ENCODE measurements at regions not wholly inside any gene's neighbourhood (a gene's known extent, or its start where the extent isn't known, plus 50 kb on each side); places are given as distances from the start of the nearest gene placed in this dataset.

DNA sequence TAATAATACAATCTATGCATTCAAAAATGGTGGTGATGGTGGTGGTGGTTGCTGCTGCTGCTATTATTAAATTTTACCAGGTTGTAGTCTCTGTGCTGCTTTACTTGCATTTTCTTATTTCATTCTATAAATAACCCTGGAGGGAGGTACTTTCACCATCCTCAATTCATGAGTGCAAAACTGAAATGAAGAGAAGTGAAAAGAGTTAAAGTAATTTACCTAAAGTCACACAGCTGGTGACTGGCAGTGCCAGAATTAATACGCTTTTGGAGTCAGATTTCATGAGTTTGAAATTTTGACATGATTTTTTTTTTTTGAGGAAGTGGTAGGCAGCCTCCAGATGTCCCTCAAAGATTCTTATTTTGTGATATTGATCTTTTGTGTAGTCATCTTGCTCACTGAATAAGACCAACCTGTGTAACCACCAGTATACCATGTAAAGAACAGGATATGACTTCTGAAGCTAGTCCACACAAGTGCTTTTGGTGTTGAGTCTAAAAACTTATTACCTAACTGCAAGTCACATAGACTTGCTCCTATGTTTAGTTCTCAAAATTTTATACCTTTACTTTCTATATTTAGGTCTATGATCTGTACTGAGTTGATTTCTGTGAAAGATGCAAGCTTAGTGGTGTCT is 218.8 kb downstream of the ZWINT start:
- no peaks in the 10 kb centered on the region for H3K9me2 ChIP-seq (replicated peaks; ENCODE audit: low read length)
- ATAC-seq: no peak
- no TSS peak for BruUV-seq (replicated peaks)
- no peak overlapping the region for H3K27ac ChIP-seq (ENCODE audit: low read length)
- TF ChIP-seq EZH2phosphoT487 (IDR thresholded peaks at IDR 0.05; ENCODE audit: borderline replicate concordance, low read length): no peak
- TF ChIP-seq, protein P1, sequence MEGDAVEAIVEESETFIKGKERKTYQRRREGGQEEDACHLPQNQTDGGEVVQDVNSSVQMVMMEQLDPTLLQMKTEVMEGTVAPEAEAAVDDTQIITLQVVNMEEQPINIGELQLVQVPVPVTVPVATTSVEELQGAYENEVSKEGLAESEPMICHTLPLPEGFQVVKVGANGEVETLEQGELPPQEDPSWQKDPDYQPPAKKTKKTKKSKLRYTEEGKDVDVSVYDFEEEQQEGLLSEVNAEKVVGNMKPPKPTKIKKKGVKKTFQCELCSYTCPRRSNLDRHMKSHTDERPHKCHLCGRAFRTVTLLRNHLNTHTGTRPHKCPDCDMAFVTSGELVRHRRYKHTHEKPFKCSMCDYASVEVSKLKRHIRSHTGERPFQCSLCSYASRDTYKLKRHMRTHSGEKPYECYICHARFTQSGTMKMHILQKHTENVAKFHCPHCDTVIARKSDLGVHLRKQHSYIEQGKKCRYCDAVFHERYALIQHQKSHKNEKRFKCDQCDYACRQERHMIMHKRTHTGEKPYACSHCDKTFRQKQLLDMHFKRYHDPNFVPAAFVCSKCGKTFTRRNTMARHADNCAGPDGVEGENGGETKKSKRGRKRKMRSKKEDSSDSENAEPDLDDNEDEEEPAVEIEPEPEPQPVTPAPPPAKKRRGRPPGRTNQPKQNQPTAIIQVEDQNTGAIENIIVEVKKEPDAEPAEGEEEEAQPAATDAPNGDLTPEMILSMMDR (conservative IDR thresholded peaks at IDR 0.05; ENCODE audit: low read depth, low read length): no peak
- TF ChIP-seq EZH2 (IDR thresholded peaks at IDR 0.05; ENCODE audit: low read length, unreplicated experiment): no peak
- H3K9ac ChIP-seq (ENCODE audit: low read length): no peak overlapping the region
- no peaks in the 10 kb centered on the region for H3F3A ChIP-seq (ENCODE audit: low read length, unreplicated experiment)
- no peaks in the 10 kb centered on the region for H3K36me3 ChIP-seq (ENCODE audit: low read depth, low read length)
- no peak overlapping the region for H3K4me3 ChIP-seq (ENCODE audit: low read length)
- H2AFZ ChIP-seq (ENCODE audit: low read length): no peak overlapping the region
- H3K9me3 ChIP-seq (ENCODE audit: low read length): no peaks in the 10 kb centered on the region
- H3K27me3 ChIP-seq (ENCODE audit: low read length): no peaks in the 10 kb centered on the region
- no peaks in the 10 kb centered on the region for H3K79me2 ChIP-seq (ENCODE audit: low read length)
- ChIA-PET POLR2A (ENCODE audit: unreplicated experiment) (no interaction called here), CTCF (no interaction called here)
- intact Hi-C loops (cut with micrococcal nuclease): no loop called here
- no peaks in the 10 kb centered on the region for H3K4me1 ChIP-seq (ENCODE audit: insufficient read depth, low read length)
- no peaks in the 10 kb centered on the region for H4K20me1 ChIP-seq (ENCODE audit: low read length)
- H3K4me2 ChIP-seq (ENCODE audit: low read length): no peak overlapping the region
- no peak for DNase-seq

DNA sequence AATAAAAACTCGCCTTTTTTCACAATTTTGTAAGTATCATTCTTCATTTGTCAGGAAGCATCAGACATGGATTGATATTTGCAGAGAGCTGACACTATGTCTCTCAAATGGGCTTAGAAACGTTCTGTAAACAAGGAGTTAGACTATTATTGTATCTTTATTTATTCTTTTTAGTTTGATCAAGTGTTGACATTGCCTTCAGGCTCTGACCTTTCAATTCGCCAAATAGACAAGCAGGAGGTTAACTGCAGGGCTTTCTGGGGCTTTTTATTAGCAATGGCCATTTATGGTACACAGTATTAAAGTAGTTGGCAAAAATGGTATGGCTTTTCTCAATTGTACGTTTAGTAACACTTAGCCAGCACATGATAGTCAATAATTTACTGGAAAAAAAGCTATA is 221.7 kb downstream of the ZWINT start:
- ChIA-PET CTCF (no interaction called here), POLR2A (ENCODE audit: unreplicated experiment) (interaction anchor here (0.6 kb wide), 1 partner anchor 103 kb away, joined by 3 read pairs; no protein-coding TSS in a partner anchor)
- Histone ChIP-seq H3K4me1 (ENCODE audit: insufficient read depth, low read length) (no peaks in the 10 kb centered on the region), H3K36me3 (ENCODE audit: low read depth, low read length) (no peaks in the 10 kb centered on the region), H3K4me2 (ENCODE audit: low read length) (no peak overlapping the region), H2AFZ (ENCODE audit: low read length) (no peak overlapping the region), H4K20me1 (ENCODE audit: low read length) (no peaks in the 10 kb centered on the region), H3F3A (ENCODE audit: low read length, unreplicated experiment) (no peaks in the 10 kb centered on the region), H3K27ac (ENCODE audit: low read length) (no peak overlapping the region), H3K9me3 (ENCODE audit: low read length) (no peaks in the 10 kb centered on the region), H3K79me2 (ENCODE audit: low read length) (no peaks in the 10 kb centered on the region), H3K9ac (ENCODE audit: low read length) (no peak overlapping the region), H3K27me3 (ENCODE audit: low read length) (no peaks in the 10 kb centered on the region), H3K4me3 (ENCODE audit: low read length) (no peak overlapping the region), H3K9me2 (replicated peaks; ENCODE audit: low read length) (no peaks in the 10 kb centered on the region)
- TF ChIP-seq EZH2 (IDR thresholded peaks at IDR 0.05; ENCODE audit: low read length, unreplicated experiment) (no peak), EZH2phosphoT487 (IDR thresholded peaks at IDR 0.05; ENCODE audit: borderline replicate concordance, low read length) (no peak)
- TF ChIP-seq, protein P1 (conservative IDR thresholded peaks at IDR 0.05; ENCODE audit: low read depth, low read length): no peak
- ATAC-seq: peak; percentile 78
- no peak for DNase-seq
- BruUV-seq (replicated peaks): no TSS peak
- intact Hi-C loops (cut with micrococcal nuclease): loop anchor here (10.0 kb wide), 1 partner anchor 205 kb away; no protein-coding TSS in a partner anchor

DNA sequence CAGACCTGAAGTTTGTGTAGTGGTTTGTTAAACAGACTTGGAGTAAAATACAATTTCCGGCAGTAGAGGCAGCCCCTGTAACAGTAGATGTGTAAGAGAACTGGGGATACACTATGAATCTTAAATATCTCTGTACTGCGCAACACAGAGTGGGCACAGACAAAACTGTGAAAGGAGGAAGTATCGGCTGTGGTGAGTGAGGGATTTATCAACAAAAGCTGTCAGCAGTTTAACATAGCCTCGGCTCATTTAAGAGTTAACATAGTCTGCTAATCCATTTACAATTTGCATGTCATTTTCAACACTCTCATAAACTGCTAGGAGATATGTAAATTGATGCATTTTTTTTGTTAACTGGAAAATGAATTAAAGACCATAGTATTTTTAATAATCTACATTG is 225.2 kb downstream of the ZWINT start:
- intact Hi-C loops (cut with micrococcal nuclease): loop anchor here (10.0 kb wide), 1 partner anchor 209 kb away; no protein-coding TSS in a partner anchor
- CTCF ChIA-PET: no interaction called here

More for the DNA sequence above, 225.2 kb downstream of the ZWINT start:
- Histone ChIP-seq H3K36me3 (ENCODE audit: low read depth, low read length) (no peaks in the 10 kb centered on the region), H3K9me2 (replicated peaks; ENCODE audit: low read length) (no peaks in the 10 kb centered on the region), H3K4me3 (ENCODE audit: low read length) (no peak overlapping the region), H3K9ac (ENCODE audit: low read length) (no peak overlapping the region), H3F3A (ENCODE audit: low read length, unreplicated experiment) (no peaks in the 10 kb centered on the region), H3K4me2 (ENCODE audit: low read length) (no peak overlapping the region), H3K4me1 (ENCODE audit: insufficient read depth, low read length) (no peaks in the 10 kb centered on the region), H2AFZ (ENCODE audit: low read length) (no peak overlapping the region), H3K79me2 (ENCODE audit: low read length) (no peaks in the 10 kb centered on the region), H3K9me3 (ENCODE audit: low read length) (no peaks in the 10 kb centered on the region), H3K27ac (ENCODE audit: low read length) (no peak overlapping the region), H4K20me1 (ENCODE audit: low read length) (no peaks in the 10 kb centered on the region), H3K27me3 (ENCODE audit: low read length) (no peaks in the 10 kb centered on the region)
- no peak for DNase-seq
- TF ChIP-seq EZH2 (IDR thresholded peaks at IDR 0.05; ENCODE audit: low read length, unreplicated experiment) (no peak), EZH2phosphoT487 (IDR thresholded peaks at IDR 0.05; ENCODE audit: borderline replicate concordance, low read length) (no peak)
- TF ChIP-seq, protein P1 (conservative IDR thresholded peaks at IDR 0.05; ENCODE audit: low read depth, low read length): no peak
- POLR2A ChIA-PET (ENCODE audit: unreplicated experiment): no interaction called here
- BruUV-seq (replicated peaks): no TSS peak
- no peak for ATAC-seq
